Peyer's patch (tissue), 4 donors: ENCODE measurements at regions not wholly inside any gene's neighbourhood (a gene's known extent, or its start where the extent isn't known, plus 50 kb on each side); places are given as distances from the start of the nearest gene placed in this dataset.

Experiments used
- DNase-seq, 3 donors: peaks; one replicate each; pipeline ENCODE4 v3.0.0-alpha.2; 2017 to 2019
- H3K27ac ChIP-seq, 4 donors: fragments of 200-600 bp; sonication (generic); one replicate each; pipeline ENCODE4 v1.5.1; 2016 to 2019
- H3K27me3 ChIP-seq, 2 donors: fragments of 200-600 bp; sonication (generic); one replicate each; pipeline ENCODE4 v1.5.1; 2019
- H3K36me3 ChIP-seq, 3 donors: fragments of 200-600 bp; sonication (generic); one replicate each; pipeline ENCODE4 v1.5.1; 2016 to 2019
- H3K4me1 ChIP-seq, 4 donors: fragments of 200-600 bp; sonication (generic); one replicate each; pipeline ENCODE4 v1.5.1; 2016 to 2019
- H3K4me3 ChIP-seq, 4 donors: fragments of 200-600 bp; sonication (generic); 1 replicate in 3 of 4; 2 replicates in 1 of 4; pipeline ENCODE4 v1.5.1; 2016 to 2019; ENCODE audit warnings: mild to moderate bottlenecking in 1 of 4
- H3K9me3 ChIP-seq, 4 donors: fragments of 200-600 bp; sonication (generic); one replicate each; pipeline ENCODE4 v1.5.1; 2016 to 2019; ENCODE audit warnings: mild to moderate bottlenecking in 1 of 4
- CTCF ChIP-seq, 6 experiments: fragments of 450-650 bp in 4 of 6; fragments of 200-600 bp in 2 of 6; sonication (generic) in 1 of 6; IDR thresholded peaks; one replicate each; pipeline ENCODE4 v1.5.1; 2017 to 2019; ENCODE audit warnings: antibody characterized with exemption in 6 of 6, mild to moderate bottlenecking in 3 of 6, moderate library complexity in 1 of 6
- POLR2A ChIP-seq, 2 donors: fragments of 450-650 bp; IDR thresholded peaks; one replicate each; pipeline ENCODE4 v1.5.1; 2017; ENCODE audit warnings: antibody characterized with exemption in 2 of 2, mild to moderate bottlenecking in 2 of 2, moderate library complexity in 2 of 2

DNA sequence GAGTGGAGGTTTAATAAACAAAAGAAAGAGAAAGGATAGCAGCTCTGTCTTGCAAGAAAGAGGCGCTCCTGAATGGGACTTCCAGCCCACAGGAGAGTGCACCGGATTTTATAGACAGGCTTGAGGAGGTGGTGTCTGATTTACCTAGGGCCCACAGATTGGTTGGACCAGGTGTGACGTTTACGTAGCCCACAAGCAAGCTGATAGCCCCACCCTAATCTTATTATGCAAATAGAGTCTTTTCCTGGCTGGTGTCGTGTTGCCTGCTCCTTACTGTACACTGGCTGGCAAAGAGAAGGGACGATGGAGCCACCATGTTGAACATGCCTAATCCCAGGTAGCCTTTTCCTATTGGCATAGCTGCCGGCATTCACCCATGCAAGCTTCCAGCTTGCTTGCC, 319.7 kb upstream of the POM121L12 start:
- H3K27ac ChIP-seq, result no peak overlapping the region
- H3K4me3 ChIP-seq, result no peak overlapping the region
- TF ChIP-seq CTCF (IDR thresholded peaks at IDR 0.05) (no peak), POLR2A (IDR thresholded peaks at IDR 0.05) (no peak)
- H3K9me3 ChIP-seq, result no peaks in the 10 kb centered on the region
- no peaks in the 10 kb centered on the region for H3K27me3 ChIP-seq
- DNase-seq, result no peak
- no peaks in the 10 kb centered on the region for H3K36me3 ChIP-seq
- H3K4me1 ChIP-seq, result no peaks in the 10 kb centered on the region

DNA sequence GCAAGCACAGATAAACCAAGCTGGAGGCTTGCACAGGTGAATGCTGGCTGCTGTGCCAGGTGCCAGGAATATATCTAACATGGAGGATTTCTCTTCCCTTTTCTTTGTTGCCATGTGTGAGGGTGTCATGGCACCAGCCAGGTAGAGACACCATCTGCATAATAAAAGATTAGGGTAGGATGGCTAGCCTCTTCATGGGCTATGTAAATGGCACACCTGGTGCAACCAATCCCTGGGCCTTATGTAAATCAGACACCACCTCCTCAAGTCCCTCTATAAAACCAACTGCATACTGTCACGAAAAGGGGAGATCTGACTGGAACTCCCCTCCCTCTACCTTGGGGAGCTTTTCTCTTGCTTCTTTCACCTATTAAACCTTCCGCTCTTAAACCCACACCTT, 322.5 kb upstream of the POM121L12 start:
- Histone ChIP-seq H3K9me3 (no peaks in the 10 kb centered on the region), H3K27me3 (no peaks in the 10 kb centered on the region), H3K4me1 (no peaks in the 10 kb centered on the region), H3K36me3 (no peaks in the 10 kb centered on the region), H3K4me3 (no peak overlapping the region), H3K27ac (no peak overlapping the region)
- no peak for DNase-seq
- TF ChIP-seq CTCF (IDR thresholded peaks at IDR 0.05) (no peak), POLR2A (IDR thresholded peaks at IDR 0.05) (no peak)

DNA sequence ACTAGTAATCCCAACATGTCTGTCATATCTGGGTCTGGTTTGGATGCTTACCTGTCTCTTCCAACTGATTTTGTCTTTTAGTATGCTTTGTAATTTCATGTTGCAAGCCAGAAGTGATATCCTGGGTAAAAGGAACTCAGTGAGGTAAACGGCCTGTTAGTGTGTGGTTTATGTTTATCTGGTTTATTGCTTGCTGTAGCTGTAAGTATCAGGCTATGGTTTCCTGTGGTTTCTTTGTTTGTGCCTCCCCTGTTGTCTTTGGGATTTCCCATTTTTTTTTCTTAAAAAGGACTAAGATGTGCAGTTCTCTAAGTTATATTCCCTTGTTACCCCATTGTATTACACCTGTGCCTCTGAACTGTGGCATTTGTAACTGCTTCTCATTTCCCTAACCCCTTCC, 323.5 kb upstream of the POM121L12 start:
- Histone ChIP-seq H3K36me3 (no peaks in the 10 kb centered on the region), H3K4me3 (no peak overlapping the region), H3K4me1 (no peaks in the 10 kb centered on the region), H3K27ac (no peak overlapping the region), H3K27me3 (no peaks in the 10 kb centered on the region), H3K9me3 (no peaks in the 10 kb centered on the region)
- TF ChIP-seq CTCF (IDR thresholded peaks at IDR 0.05) (no peak), POLR2A (IDR thresholded peaks at IDR 0.05) (no peak)
- DNase-seq, result no peak

DNA sequence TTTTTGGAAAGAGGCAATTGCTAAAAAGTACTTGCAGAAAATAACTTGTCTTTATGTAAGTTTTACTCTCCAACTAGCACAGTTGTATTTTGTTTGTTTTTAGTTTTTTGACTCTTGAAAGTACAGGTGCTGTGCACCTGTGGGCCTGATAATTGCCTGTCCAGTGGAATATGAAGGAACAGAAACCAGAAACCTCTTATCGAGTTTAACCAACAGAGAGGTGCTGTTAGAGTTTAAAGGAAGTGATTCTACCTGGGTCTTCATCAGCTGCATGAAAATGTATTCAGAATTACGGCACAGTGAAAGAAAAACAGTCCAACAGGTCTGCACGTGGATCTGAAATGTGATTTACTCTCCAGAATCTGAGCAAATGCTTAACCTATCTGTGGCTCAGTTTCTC, 326.6 kb upstream of the POM121L12 start:
- H3K4me3 ChIP-seq, result no peak overlapping the region
- TF ChIP-seq POLR2A (IDR thresholded peaks at IDR 0.05) (no peak), CTCF (IDR thresholded peaks at IDR 0.05) (no peak)
- H3K36me3 ChIP-seq, result no peaks in the 10 kb centered on the region
- no peak overlapping the region for H3K27ac ChIP-seq
- H3K9me3 ChIP-seq, result no peaks in the 10 kb centered on the region
- H3K4me1 ChIP-seq, result no peaks in the 10 kb centered on the region
- DNase-seq, result no peak
- no peaks in the 10 kb centered on the region for H3K27me3 ChIP-seq

GRCh38 chr7:52705768-52706167, 329.7 kb upstream of the POM121L12 start:
- Histone ChIP-seq H3K4me1 (no peaks in the 10 kb centered on the region), H3K4me3 (no peak overlapping the region), H3K27ac (no peak overlapping the region), H3K36me3 (no peaks in the 10 kb centered on the region), H3K27me3 (no peaks in the 10 kb centered on the region), H3K9me3 (no peaks in the 10 kb centered on the region)
- TF ChIP-seq POLR2A (IDR thresholded peaks at IDR 0.05) (no peak), CTCF (IDR thresholded peaks at IDR 0.05) (no peak)
- no peak for DNase-seq

GRCh38 chr7:52700349-52700748, 335.1 kb upstream of the POM121L12 start:
- Histone ChIP-seq H3K36me3 (no peaks in the 10 kb centered on the region), H3K4me3 (no peak overlapping the region), H3K9me3 (no peaks in the 10 kb centered on the region), H3K4me1 (no peaks in the 10 kb centered on the region), H3K27ac (no peak overlapping the region), H3K27me3 (no peaks in the 10 kb centered on the region)
- DNase-seq, result no peak
- TF ChIP-seq CTCF (IDR thresholded peaks at IDR 0.05), result no peak
- TF ChIP-seq POLR2A (IDR thresholded peaks at IDR 0.05), result no peak
